Lung (tissue), 11 donors: ENCODE measurements at regions not wholly inside any gene's neighbourhood (a gene's known extent, or its start where the extent isn't known, plus 50 kb on each side); places are given as distances from the start of the nearest gene placed in this dataset.

Source experiments
- ATAC-seq: fragments of 200-7000 bp; cut with Tn5 transposase; one replicate; pipeline ENCODE4 v1.9.1; 2020; ENCODE audit warnings: moderate number of reproducible peaks; ENCODE audit not compliant: insufficient read depth, low FRiP score
- DNase-seq, 3 donors: peaks; one replicate each; pipeline ENCODE4 v3.0.0-alpha.2; 2013 to 2017
- H3K27ac ChIP-seq, 2 donors: one replicate each; pipeline ENCODE4 v1.5.1; 2013; ENCODE audit warnings: mild to moderate bottlenecking in 2 of 2, moderate library complexity in 2 of 2, control low read depth in 1 of 2, inconsistent platforms in 1 of 2, low read depth in 1 of 2, low read length in 1 of 2
- H3K27me3 ChIP-seq, 3 donors: one replicate each; pipeline ENCODE4 v1.5.1; 2013; ENCODE audit warnings: low read length in 2 of 3; ENCODE audit not compliant: control insufficient read depth in 3 of 3, insufficient read depth in 3 of 3
- H3K36me3 ChIP-seq, 4 donors: one replicate each; pipeline ENCODE4 v1.5.1; 2013; ENCODE audit warnings: low read length in 4 of 4, mild to moderate bottlenecking in 1 of 4, moderate library complexity in 1 of 4; ENCODE audit not compliant: control insufficient read depth in 4 of 4, insufficient read depth in 4 of 4
- H3K4me1 ChIP-seq, 5 donors: one replicate each; pipeline ENCODE4 v1.5.1; 2013; ENCODE audit warnings: low read length in 5 of 5, mild to moderate bottlenecking in 2 of 5, moderate library complexity in 1 of 5; ENCODE audit not compliant: control insufficient read depth in 5 of 5, insufficient read depth in 5 of 5
- H3K4me3 ChIP-seq: one replicate; pipeline ENCODE4 v1.5.1; 2013; ENCODE audit warnings: mild to moderate bottlenecking, control low read depth, moderate library complexity
- H3K9ac ChIP-seq, 2 donors: one replicate each; pipeline ENCODE4 v1.5.1; 2013; ENCODE audit warnings: low read length in 2 of 2, control low read depth in 1 of 2; ENCODE audit not compliant: insufficient read depth in 1 of 2
- H3K9me3 ChIP-seq, 4 donors: one replicate each; pipeline ENCODE4 v1.5.1; 2013; ENCODE audit warnings: low read length in 3 of 4, mild to moderate bottlenecking in 1 of 4, moderate library complexity in 1 of 4; ENCODE audit not compliant: control insufficient read depth in 4 of 4, insufficient read depth in 3 of 4
- CTCF ChIP-seq: IDR thresholded peaks from 2 replicates; pipeline ENCODE4 v1.5.1; 2012; ENCODE audit warnings: mild to moderate bottlenecking; ENCODE audit errors: control extremely low read depth, extremely low read depth
- WGBS, 2 donors: extraction: QIAGEN DNeasy Blood & Tissue Kit; methylation state at CpG; one replicate each; pipeline ENCODE4 v1.1.7; 2013; 5-methylcytosine and 5-hydroxymethylcytosine counted together
- donor health status: control.
- donor health status: control.
- donor health status: Bipolar disorder and iron deficiency.
- donor health status: healthy.
- donor health status: DM: yes; HTN: yes; CAD: no.

GRCh38 chr4:154999950-155000578, 208.4 kb upstream of the NPY2R start:
- no peaks in the 10 kb centered on the region for H3K4me1 ChIP-seq
- no peak for TF ChIP-seq CTCF
- H3K27ac ChIP-seq = no peak overlapping the region
- ATAC-seq = no peak
- no peaks in the 10 kb centered on the region for H3K9me3 ChIP-seq
- no peak overlapping the region for H3K9ac ChIP-seq
- no peaks in the 10 kb centered on the region for H3K27me3 ChIP-seq
- H3K36me3 ChIP-seq = no peaks in the 10 kb centered on the region
- 84 to 87% methylated on average over 3 of the region's 3 CpGs for WGBS, 2 donors
- no peak for DNase-seq
- no peak overlapping the region for H3K4me3 ChIP-seq

GRCh38 chr4:155001251-155001650, 207.2 kb upstream of the NPY2R start:
- Histone ChIP-seq H3K4me3 (no peak overlapping the region), H3K27ac (no peak overlapping the region), H3K9ac (no peak overlapping the region), H3K4me1 (no peaks in the 10 kb centered on the region), H3K36me3 (no peaks in the 10 kb centered on the region), H3K27me3 (no peaks in the 10 kb centered on the region), H3K9me3 (no peaks in the 10 kb centered on the region)
- no peak for TF ChIP-seq CTCF
- DNase-seq = no peak
- 90 to 93% methylated on average over 2 of the region's 2 CpGs for WGBS, 2 donors
- ATAC-seq = no peak

- 70 to 87% methylated on average over 5 of the region's 5 CpGs for WGBS, 2 donors
Measured at GRCh38 chr4:155005395-155006090, 202.9 kb upstream of the NPY2R start.

More at GRCh38 chr4:155005395-155006090, 202.9 kb upstream of the NPY2R start:
- Histone ChIP-seq H3K9ac (no peak overlapping the region), H3K9me3 (no peaks in the 10 kb centered on the region), H3K36me3 (no peaks in the 10 kb centered on the region), H3K4me3 (no peak overlapping the region), H3K4me1 (no peaks in the 10 kb centered on the region), H3K27me3 (no peaks in the 10 kb centered on the region), H3K27ac (no peak overlapping the region)
- no peak for TF ChIP-seq CTCF
- DNase-seq (no peak), ATAC-seq (no peak)
